ENCODE measurements at regions not wholly inside any gene's neighbourhood (a gene's known extent, or its start where the extent isn't known, plus 50 kb on each side); places are given as distances from the start of the nearest gene placed in this dataset.

- Histone ChIP-seq H3K4me3 (replicated peaks in 1 of 3; ENCODE audit: insufficient read depth in 1 of 3, low read depth in 2 of 3, low read length in 3 of 3) (no peak overlapping the region), H3K27me3 (ENCODE audit: control insufficient read depth in 1 of 2, insufficient read depth in 2 of 2, low read length in 2 of 2) (no peaks in the 10 kb centered on the region; a peak in 1 of 5 replicates), H3K79me2 (ENCODE audit: insufficient read depth, low read length) (no peaks in the 10 kb centered on the region), H4K20me1 (ENCODE audit: insufficient read depth, low read length) (no peaks in the 10 kb centered on the region), H3K27ac (ENCODE audit: extremely low read length, insufficient read depth, low read length) (no peak overlapping the region), H3K4me1 (ENCODE audit: insufficient read depth, low read length) (peaks cover 13% of the 10 kb centered on the region), H3K4me2 (ENCODE audit: low read depth, low read length) (no peak overlapping the region), H3K36me3 (replicated peaks in 1 of 2; ENCODE audit: control insufficient read depth in 1 of 2, insufficient read depth in 2 of 2, low read length in 2 of 2) (no peaks in the 10 kb centered on the region), H3K9ac (ENCODE audit: insufficient read depth, low read depth, low read length) (no peak overlapping the region), H3K9me3 (ENCODE audit: low read length) (no peaks in the 10 kb centered on the region), H2AFZ (ENCODE audit: low read length) (no peak overlapping the region)
- CTCF ChIA-PET (ENCODE audit: low intra/inter-chr PET ratio, low total read pairs), result no interaction called here
- BruUV-seq (replicated peaks), result no TSS peak
- no peak for FAIRE-seq
- POLR2A ChIA-PET, result no interaction called here
- no peak for ATAC-seq
- intact Hi-C loops (cut with micrococcal nuclease; ENCODE audit: unreplicated experiment) (no loop called here), in situ Hi-C loops (cut with HindIII; ENCODE audit: extremely low pct_ligation_motif_present, low pct_unique_long_range_greater_than_20kb) (no loop called here)
- 0% methylated on average over 1 of the region's 1 CpG for WGBS (ENCODE audit: low lambda C conversion rate)
- DNase-seq (ENCODE audit: low spot score), result no peak
- no peak for TF ChIP-seq ASH2L (IDR thresholded peaks at IDR 0.05; ENCODE audit: insufficient read length, low read depth, low read length)
- no peak for TF ChIP-seq DNMT1 (CRISPR knock-in tag; IDR thresholded peaks at IDR 0.05)
- no peak for TF ChIP-seq POLR2AphosphoS5 (IDR thresholded peaks at IDR 0.05; ENCODE audit: low read depth, low read length)
- no peak for TF ChIP-seq ZNF280D (CRISPR knock-in tag; IDR thresholded peaks at IDR 0.05)
- no peak for TF ChIP-seq TARDBP (CRISPR knock-in tag; IDR thresholded peaks at IDR 0.05)
- TF ChIP-seq FOXP1 (IDR thresholded peaks at IDR 0.05), result no peak
- no peak for TF ChIP-seq FOXP1 (CRISPR knock-in tag; IDR thresholded peaks at IDR 0.05)
- no peak for TF ChIP-seq MTF1 (CRISPR knock-in tag; IDR thresholded peaks at IDR 0.05)
- no peak for TF ChIP-seq NR1H2 (CRISPR knock-in tag; IDR thresholded peaks at IDR 0.05; ENCODE audit: borderline replicate concordance, low read depth)
- TF ChIP-seq ZNF280B (CRISPR knock-in tag; IDR thresholded peaks at IDR 0.05; ENCODE audit: borderline replicate concordance), result no peak
- no peak for TF ChIP-seq NFRKB (IDR thresholded peaks at IDR 0.05)
- no peak for TF ChIP-seq TMF1 (CRISPR knock-in tag; IDR thresholded peaks at IDR 0.05; ENCODE audit: low read depth)
- TF ChIP-seq STAT6 (CRISPR knock-in tag; IDR thresholded peaks at IDR 0.05; ENCODE audit: borderline replicate concordance), result no peak
Measured at GRCh38 chr5:33203931-33204330, 236.8 kb upstream of the TARS1 start.
